Endometrium (tissue), 2 donors: ENCODE measurements at regions not wholly inside any gene's neighbourhood (a gene's known extent, or its start where the extent isn't known, plus 50 kb on each side); places are given as distances from the start of the nearest gene placed in this dataset.

Experiments used
- FAIRE-seq: peaks from 2 replicates; lab custom pipeline; 2012; peaks lifted over from hg19 to GRCh38; lab: Jason Lieb, UNC
- donor health status: control.
- donor health status: control.

DNA sequence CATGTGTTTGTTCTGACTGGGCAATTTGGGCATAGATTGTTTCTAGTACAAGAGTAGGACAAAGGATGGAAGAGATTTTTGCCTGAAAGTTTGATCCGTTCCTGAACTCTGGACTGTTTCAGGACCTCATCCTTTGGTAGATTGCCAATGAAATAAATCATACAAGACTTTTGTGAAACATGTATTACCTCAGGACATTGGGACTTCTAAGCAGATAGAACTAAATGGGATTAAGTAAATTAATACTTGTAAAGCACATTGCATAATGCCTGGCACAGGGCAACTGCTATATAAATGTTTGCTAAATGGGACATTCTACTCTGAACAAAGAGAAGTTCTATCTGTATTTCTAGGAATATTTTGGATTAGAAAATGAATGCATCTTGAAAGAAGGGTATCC is 164.8 kb upstream of the RPS6KA3 start:
- no peak for FAIRE-seq

DNA sequence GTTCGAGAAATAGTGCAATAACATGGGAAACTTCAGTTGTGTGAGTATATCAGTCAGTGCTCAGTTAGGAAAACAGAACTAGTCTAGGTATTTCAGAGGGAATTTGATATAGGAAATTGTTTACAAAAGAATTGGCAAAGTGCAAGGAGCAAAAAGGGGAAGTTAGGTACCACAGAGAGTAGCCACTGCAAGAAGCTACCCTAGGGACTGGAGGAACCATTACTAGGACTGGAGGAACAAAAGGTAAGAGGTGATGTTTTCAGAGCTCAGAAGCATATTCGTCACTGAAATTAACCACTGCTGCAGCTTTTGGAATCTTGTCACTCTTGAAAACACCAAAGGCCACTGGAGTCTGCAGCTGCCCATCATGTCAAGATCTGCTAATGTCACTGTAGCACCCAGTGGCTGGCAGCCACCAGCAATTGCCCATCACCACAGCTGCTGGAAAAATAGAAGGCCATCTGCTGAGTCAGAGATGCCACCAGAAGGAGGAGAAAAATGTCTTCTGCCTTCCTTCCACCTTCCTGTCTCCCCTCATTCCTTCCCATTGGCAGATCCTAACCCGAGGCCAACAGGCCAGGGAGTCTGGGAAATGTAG is 160.6 kb upstream of the RPS6KA3 start:
- FAIRE-seq: no peak

- FAIRE-seq: no peak
These were observed 155.0 kb upstream of the RPS6KA3 start for GRCh38 chrX:20421697-20422096.

- no peak for FAIRE-seq
These were observed 154.6 kb upstream of the RPS6KA3 start for GRCh38 chrX:20421275-20421674.

- no peak for FAIRE-seq
These were observed 153.3 kb upstream of the RPS6KA3 start for GRCh38 chrX:20420058-20420457.

GRCh38 chrX:20418379-20419150 is 151.9 kb upstream of the RPS6KA3 start:
- no peak for FAIRE-seq

DNA sequence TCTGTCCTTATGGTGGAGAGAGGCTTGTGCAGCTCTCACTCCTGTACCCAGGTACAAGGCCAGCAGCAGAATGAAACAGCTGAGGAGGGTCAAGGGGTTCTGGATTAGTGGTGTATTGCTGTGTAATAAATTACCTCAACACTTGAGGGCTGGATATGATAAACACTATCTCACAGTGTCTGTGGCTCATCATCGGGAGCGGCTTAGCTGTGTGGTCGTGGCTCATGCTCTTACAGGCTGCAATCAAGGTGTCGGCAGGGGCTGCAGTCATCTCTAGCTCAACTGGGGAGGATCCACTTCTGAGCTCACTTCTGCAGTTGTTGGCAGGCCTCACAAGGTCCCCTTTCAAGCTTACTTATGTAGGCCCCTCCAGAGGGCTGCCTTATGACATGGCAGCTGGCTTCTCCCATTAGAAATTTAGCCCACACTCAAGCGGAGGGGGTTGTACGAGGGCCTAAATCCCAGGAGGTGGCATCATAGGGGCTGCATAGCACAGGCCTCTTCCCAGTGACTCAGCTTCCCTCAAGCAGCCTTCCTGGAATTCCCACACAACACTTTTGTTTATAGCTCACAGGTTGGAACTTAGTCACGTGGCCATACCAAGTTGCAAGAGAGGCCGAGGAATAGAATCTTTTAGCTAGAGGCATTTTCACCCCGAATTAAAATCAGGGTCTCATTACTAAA is 148.2 kb upstream of the RPS6KA3 start:
- no peak for FAIRE-seq

DNA sequence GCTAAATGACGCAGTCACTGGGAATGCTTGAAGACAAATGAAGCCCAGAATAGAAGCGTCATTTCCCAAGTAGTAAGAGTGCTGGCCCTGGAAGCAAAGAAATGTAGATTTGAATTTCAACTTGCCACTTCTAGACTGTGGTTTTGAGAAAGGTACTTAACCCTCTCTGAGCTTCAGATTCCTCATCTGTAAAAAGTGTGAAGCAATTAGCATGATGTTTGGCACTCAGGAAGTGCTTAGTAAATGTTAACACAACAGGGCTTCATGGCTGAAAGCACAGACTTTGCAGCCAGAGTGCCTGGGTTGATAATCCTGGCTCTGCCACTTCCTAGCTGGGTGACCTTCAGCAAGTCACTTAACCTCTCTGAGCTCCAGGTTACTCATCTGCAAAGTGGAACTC is 147.4 kb upstream of the RPS6KA3 start:
- FAIRE-seq: no peak

DNA sequence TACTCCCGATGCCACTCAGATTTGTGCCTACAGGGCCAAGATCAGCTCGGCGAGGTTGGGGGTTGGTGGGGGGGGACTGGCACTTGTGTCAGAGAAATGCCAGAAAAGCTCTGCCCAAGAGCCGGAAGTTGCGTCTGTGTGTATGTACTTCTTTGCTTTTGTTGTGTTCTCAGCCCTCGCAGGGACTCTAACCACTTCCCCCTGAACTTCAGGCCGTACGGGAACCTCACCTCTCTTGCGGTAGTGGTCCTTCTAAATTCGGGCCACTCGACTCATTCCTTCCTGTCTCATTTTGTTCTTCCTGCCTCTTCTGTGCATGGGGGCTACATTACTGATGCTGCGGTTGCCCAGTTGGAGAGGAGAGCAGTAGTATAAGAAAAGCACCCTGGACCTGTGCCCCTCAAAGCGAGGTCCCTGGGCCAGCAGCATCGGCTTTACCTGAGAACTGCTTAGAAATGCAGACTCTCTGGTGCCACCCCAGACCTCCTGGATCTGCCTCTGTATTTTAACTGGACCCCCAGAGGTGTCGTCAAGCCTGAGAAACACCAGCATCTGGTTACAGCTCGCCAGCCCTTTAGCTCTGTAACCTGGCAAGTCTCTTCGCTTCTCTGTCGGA is 146.3 kb upstream of the RPS6KA3 start:
- FAIRE-seq: no peak

GRCh38 chrX:20410540-20410939 is 143.8 kb upstream of the RPS6KA3 start:
- no peak for FAIRE-seq

GRCh38 chrX:20409991-20410390 is 143.3 kb upstream of the RPS6KA3 start:
- no peak for FAIRE-seq

DNA sequence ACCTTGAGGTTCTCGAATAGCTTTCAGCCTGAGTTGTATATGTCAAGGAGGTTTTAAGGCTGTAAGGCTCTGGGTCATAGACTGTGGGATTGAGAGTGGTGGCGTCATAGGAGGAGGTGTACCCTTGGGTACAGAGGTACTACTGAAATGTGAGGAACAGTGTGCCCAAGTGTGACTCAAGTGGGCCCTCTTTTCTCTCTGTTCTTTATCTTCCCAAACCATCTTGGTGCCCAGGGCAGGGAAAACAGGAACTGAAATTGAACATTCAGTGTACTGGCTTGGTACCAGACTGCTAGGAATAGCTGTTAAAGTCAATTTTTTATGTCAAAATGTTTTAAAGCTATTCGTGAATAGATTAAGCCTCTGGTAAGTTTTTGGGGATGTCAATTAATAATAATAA is 136.2 kb upstream of the RPS6KA3 start:
- no peak for FAIRE-seq

GRCh38 chrX:20399728-20400414 is 133.2 kb upstream of the RPS6KA3 start:
- no peak for FAIRE-seq

GRCh38 chrX:20397587-20397986 is 130.9 kb upstream of the RPS6KA3 start:
- no peak for FAIRE-seq

DNA sequence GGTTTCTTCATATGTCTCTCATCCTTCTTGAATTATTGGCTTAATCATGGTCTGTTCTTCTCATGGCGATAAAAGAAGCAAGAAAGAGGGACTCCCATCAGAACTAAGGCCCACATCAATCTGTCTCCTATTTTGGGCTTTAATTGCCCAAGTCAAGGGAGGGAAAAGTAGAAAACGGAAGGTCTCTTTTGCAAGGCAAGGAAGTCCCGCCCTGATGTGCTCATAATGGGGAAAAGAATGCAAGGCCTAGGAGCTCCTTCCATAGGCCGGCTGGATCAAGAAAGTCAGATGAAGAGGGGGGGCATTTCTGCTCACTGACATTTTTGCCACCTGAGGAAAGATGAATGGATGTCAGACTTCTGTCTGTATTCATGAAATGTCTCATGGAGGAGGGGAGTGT is 127.7 kb upstream of the RPS6KA3 start:
- no peak for FAIRE-seq

GRCh38 chrX:20393944-20394343 is 127.2 kb upstream of the RPS6KA3 start:
- no peak for FAIRE-seq

DNA sequence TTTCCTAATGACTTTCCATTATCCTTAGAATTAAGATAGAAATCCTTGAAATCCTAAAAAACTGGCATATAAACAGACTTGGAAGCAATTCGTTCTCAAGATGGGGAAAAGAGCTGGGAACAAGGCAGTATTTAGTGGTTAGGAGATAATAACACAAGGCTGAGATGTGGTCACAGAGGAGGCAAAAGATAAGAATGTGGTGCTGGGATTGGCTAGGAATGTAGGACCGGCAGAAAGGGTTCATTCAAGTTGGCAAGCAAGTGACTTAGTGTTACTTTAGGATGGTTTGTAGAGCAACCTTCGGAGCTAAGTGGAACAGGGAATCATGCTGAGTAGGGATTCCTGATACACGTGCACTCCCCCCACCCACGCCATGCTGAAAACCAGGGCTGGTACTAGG is 121.9 kb upstream of the RPS6KA3 start:
- no peak for FAIRE-seq

GRCh38 chrX:20383477-20383876 is 116.8 kb upstream of the RPS6KA3 start:
- FAIRE-seq: no peak

DNA sequence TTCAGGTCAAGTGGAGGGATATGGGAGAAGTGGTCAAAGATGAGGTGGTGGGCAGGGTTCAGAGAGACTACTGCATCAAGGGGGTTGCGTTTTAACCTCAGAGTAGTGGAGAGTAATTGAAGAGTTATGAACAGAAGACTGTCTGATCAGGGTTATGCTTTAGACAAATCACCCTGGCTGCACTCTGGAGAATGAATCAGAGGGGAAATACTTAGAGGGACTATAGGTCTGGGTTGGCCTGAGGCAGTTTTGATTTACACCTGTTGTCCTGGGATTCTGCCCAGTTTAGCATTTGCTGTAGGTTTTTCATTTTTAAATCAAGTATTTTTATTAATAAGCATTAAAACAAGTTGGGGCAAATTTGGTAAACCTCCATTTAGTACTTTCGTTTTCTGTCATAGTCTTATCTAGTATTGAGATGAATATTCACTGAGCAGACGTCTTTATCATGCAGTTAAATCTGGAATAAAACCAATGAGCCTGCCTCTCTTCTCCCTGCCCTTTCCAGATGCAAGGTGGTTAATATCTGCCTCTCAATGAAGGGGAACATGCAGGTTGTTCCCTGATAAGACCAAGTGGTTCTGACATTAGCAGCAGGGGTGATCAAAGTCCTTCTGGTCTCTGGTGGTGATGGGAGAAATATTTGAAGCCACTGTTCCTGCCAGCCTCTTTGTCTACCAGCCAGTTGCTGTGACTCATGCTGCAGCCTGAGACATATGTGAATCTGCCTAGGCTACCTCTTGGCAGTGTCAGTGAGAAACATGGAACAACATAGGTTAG is 116.0 kb upstream of the RPS6KA3 start:
- FAIRE-seq: no peak

GRCh38 chrX:20382082-20382481 is 115.4 kb upstream of the RPS6KA3 start:
- no peak for FAIRE-seq

GRCh38 chrX:20378233-20378920 is 111.7 kb upstream of the RPS6KA3 start:
- FAIRE-seq: no peak
